Embryonic facial prominence (tissue), 1 donor: ENCODE measurements at regions not wholly inside any gene's neighbourhood (a gene's known extent, or its start where the extent isn't known, plus 50 kb on each side); places are given as distances from the start of the nearest gene placed in this dataset.
"Not testable (repeated sequence)": the region's sequence is repeated elsewhere in the genome, so short reads cannot be mapped to it uniquely, and the experiment has no call there.

Experiments used
- DNase-seq: peaks from one replicate; pipeline ENCODE4 v3.0.0-alpha.2; 2016; ENCODE audit errors: extremely low spot score

- DNase-seq, result no peak
Observed at GRCh38 chr12:61267474-61267873, 992.7 kb upstream of the USP15 start.

DNA sequence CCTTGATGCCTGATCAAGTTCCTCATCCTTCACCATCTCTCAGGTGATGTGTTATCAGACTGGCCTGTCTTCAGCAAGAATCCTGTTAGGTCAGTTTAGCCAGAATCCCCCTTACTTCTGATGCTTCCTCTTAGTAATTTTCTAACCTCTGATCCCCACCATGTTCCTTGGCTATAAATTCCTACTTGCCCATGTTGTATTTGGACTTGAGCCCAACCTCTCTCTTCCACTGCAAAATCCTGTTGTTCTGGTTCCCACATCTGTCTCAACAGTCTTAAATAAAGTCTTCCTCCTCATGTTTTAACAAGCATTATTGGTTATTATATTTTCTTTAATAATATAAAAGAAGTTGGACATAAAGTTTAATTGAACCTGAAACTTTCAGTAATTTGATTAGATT, 987.8 kb upstream of the USP15 start:
- no peak for DNase-seq

DNA sequence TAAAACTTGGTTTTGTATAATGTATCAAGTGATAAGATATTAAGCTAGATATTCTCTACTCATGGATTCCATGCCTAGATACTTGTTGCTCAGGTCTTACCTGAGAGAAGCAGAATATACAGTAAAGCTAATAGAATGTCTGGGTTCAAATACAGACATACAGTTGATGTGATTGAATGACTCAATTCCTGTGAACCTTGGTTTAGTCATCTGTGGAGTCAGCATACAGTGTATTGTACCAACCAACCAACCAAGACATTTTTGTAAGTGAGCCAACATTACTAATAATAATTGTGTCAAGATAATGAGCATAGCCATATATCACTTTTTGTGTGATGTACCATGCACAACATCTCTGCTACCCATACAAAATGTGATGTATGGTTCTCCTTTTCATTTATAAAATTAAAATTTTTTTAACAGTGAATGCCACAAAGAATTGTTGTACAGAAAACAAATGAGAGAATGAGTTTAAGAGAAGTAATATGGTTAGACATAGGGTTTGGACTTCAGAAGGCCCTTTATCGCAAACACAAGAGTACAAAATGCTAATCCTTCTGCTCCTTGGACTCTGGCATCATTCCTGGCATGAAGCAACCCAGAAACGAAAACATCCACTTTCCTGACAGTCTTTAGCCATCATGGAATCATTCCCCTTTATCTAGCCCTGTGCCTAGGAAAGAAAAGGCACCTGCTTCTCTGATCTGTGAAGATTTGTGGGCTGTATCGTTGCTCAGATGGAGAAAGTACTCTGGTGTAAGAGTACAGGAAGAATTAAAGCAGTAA, 977.2 kb upstream of the USP15 start:
- no peak for DNase-seq

DNA sequence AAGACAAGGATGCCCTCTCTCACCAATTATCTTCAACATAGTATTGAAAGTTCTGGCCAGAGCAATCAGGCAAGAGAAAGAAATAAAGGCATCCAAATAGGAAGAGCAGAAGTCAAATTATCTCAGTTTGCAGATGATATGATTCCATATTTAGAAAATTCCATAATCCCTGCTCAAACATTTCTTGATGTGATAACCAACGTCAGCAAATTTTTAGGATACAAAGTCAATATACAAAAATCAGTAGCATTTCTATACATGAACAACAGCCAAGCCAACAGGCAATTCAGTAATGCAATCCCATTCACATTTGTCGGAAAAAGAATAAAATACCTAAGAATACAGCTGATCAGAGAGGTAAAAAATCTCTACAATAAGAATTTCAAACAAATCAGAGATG, 969.7 kb upstream of the USP15 start:
- DNase-seq, result no peak

DNA sequence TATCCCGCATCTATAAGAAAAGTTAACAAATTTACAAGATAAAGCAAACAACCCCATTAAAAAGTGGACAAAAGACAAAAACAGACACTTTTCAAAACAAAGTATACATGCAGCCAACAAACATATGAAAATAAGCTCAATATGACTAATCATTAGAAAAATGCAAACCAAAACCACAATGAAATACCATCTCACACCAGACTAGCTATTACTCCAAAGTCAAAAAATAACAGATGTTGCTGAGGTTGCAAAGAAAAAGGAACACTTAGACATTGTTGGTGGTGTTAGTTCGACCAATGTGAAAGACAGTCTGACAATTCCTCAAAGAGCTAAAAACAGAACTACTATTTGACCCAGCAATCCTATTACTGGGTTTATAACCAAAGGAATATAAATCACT, 968.6 kb upstream of the USP15 start:
- DNase-seq, result no peak

- not testable (repeated sequence) for DNase-seq
Observed at GRCh38 chr12:61294011-61294410, 966.2 kb upstream of the USP15 start.

GRCh38 chr12:61301817-61302216, 958.4 kb upstream of the USP15 start:
- DNase-seq, result no peak

- DNase-seq, result no peak
Observed at GRCh38 chr12:61302282-61302681, 957.9 kb upstream of the USP15 start.

DNA sequence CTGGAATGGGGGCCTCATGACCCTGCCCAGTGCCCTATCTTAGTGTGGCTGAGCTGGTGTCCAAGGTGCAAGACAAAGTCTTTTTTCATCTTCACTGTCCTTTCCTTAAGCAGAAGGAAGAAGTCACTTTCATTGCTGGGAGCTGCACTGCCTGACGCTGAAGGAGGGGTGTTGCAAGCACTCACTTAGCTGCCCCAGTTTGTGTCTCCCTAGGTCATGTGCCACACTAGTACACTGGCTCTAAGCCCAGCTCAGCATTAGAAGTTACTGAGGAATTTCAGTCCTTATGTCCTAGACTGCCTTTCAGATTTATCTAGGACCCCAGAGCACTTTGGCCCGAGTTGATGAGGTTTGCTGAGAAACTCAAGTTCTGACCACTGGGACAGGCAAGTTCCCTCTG, 952.0 kb upstream of the USP15 start:
- DNase-seq, result no peak

- no peak for DNase-seq
Observed at GRCh38 chr12:61311413-61311812, 948.8 kb upstream of the USP15 start.

- DNase-seq, result no peak
Observed at GRCh38 chr12:61348871-61349270, 911.3 kb upstream of the USP15 start.

DNA sequence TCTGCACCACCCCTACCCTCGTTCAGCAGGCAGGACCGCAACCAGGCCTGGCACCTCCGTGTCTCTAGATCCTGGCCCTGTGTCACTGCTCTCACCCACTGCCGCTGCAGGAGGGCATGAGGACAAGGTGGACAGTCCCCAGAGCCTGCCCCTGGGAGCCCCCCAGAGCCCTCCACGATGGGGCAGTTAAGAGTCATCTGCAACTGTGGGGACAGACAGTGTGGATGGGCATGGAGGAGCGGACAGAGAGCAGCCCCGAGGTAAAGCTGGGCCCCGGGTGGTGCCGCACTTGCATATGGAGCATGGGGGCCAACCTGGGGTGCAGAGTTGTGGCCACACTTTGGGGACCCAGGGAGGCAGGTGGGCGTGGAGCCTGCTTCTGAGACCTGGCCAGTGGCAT, 905.1 kb upstream of the USP15 start:
- no peak for DNase-seq

DNA sequence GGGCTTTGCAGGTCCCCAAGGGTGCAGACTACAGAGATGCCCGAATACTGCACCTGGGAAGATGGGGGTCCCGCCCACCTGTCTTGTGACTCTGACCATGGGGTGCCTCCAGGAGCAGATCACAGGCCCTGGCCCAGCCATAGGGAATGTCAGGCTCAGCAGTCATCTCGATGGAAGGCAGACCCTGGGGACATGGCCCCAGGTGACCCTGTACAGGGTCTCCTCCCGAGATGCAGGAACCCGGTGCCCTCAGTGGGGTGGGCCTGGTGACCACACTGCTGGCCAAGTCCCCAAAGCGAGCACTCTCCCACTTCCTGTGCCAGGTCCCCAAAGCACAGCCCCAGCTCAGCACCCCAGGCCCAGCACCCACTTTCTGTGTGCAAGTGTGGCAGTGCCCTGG, 903.7 kb upstream of the USP15 start:
- no peak for DNase-seq

DNA sequence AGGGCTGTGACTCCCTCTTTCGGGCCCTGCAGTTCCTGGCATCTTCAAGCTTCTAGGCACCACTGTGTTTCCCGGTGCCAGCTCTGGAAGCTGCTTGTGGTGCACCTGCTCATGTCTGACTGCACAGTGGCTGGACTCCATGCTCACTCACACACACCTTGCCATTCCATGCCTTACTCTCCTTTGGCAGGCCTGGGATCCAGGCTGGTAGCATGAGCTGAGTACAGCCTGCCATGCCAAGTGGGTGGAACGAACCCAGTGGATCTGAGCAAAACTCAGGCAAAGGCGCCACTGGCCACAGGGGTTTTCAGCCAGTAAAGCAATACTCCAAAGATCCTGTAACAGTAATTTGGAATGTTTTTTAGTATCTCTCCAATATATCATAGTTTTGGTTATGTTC, 902.7 kb upstream of the USP15 start:
- no peak for DNase-seq

DNA sequence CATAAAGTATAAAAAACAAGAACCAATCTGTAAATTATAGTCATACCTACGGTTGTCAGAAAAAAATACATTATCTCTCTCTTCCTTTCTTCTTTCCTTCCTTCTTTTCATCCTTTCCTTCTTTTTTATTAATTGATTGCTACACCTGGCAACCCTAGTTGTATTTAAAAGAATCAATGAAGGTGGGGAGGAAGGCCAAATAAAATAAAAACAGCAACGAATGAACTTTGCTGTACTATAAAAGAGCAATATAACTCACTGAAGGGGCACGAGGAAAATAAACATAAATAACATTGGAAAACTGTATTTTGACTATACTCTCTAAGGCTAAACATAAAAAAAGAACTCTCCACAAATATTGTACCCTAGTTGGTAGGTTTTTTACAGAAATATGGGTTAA, 898.2 kb upstream of the USP15 start:
- no peak for DNase-seq

- DNase-seq, result no peak
Observed at GRCh38 chr12:61365001-61365400, 895.2 kb upstream of the USP15 start.

- no peak for DNase-seq
Observed at GRCh38 chr12:61367281-61367785, 892.9 kb upstream of the USP15 start.

DNA sequence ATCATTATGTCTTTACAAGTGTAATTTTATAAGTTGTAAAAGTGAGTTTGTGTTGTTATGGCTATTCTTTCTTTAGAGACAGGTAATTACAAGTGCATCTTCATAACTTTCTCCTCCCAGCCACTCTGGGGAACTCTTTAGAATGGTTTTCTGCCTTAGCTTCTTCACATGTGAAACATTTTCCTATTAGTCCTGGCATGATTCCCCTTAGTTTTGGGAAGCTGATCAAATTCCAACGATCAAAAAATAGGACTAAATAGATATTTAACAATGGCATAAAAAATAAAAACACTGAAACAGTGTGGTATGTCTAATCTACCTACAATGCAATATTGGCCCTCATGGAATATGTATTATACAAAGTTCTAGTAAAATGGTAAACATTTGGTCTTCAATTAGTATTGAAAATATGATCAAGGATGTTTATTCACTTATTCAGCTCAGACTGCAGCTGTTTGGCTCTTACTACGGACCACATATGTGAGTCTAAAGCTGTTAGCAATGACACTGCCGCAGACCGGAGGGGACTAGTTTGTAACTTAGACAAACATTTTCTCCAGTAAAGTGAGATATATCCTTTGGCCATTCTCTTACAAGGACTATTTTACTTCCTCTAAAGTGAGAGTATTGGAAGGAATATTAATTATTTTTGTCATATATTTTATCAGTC, 890.8 kb upstream of the USP15 start:
- no peak for DNase-seq

DNA sequence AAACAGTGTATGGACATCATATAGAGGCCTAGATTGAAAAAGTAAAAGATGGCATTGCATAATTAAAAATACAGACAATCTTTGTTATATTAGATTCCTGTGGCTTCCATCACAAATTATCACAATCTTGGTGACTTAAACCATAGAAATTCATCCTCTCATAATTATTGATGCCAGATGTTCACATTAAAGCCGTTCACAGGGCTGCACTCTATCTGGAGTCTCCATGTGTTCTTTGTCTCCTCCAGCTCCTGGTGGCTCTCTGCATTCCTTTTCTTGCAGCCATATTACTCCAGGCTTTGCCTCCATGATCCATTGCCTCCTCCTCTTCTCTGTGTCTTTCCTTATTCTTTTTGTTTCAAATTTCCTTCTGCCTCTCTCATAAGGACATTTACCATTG, 875.7 kb upstream of the USP15 start:
- DNase-seq, result no peak

GRCh38 chr12:61385771-61386170, 874.4 kb upstream of the USP15 start:
- DNase-seq, result no peak

- no peak for DNase-seq
Observed at GRCh38 chr12:61397668-61398067, 862.5 kb upstream of the USP15 start.

DNA sequence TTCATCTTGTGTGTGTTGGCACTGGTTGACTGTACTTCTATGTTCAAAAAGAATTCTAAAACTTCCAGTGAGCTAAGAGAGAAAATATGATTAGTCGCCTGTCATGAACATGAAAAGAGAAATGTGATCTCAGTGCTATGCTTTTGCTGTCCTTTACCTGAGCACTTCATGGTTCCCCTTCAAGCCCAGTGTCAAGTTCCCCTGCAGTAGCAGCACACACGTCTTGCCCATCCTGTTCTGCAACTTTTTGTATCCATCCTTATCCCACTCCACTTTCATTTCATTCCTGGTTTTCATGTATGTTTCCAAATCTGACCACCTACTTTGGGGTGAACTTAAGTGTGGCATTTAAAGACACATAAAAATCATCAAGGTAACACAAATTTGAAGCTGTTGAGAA, 848.0 kb upstream of the USP15 start:
- no peak for DNase-seq

GRCh38 chr12:61414470-61414869, 845.7 kb upstream of the USP15 start:
- DNase-seq, result no peak
